SK-N-SH treated with all-trans-retinoic acid at 6 μM for 48 hours (cell line): ENCODE measurements at regions not wholly inside any gene's neighbourhood (a gene's known extent, or its start where the extent isn't known, plus 50 kb on each side); places are given as distances from the start of the nearest gene placed in this dataset.

Source experiments
- ARNTL ChIP-seq: fragments of 450-650 bp; formaldehyde crosslinking; IDR thresholded peaks from 2 replicates; pipeline ENCODE4 v1.5.0; 2020; ENCODE audit warnings: low read depth, mild to moderate bottlenecking, moderate library complexity, borderline replicate concordance
- PPARA ChIP-seq: fragments of 250-450 bp; sonication (Bioruptor Pico); IDR thresholded peaks from 2 replicates; pipeline ENCODE4 v1.5.0; 2020; ENCODE audit warnings: mild to moderate bottlenecking, borderline replicate concordance
- ZNF565 ChIP-seq: fragments of 450-650 bp; formaldehyde crosslinking; conservative IDR thresholded peaks from 2 replicates; pipeline ENCODE4 v1.5.0; 2020; ENCODE audit warnings: low read depth, mild to moderate bottlenecking, moderate library complexity
- ZNF70 ChIP-seq: fragments of 450-650 bp; formaldehyde crosslinking; IDR thresholded peaks from 2 replicates; pipeline ENCODE4 v1.5.0; 2020; ENCODE audit warnings: mild to moderate bottlenecking, moderate library complexity

DNA sequence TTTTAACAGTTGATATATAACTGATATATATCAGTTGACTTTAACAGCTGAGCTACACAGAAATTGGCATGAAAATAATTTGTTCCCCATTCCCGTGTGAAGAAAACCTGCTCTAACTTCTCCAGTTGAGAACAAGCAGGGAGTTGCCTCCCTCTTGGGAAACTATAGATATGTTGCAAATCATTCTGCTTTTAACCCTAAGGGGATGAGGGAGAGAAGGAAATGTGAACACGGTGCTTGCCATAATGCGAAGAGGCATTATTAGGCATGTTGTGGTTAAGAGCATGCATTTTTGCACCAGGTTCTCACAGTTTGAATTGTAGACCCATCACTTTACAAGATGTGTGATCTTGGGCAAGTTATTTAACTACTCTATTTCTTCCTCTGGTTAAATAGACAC lies 453.7 kb downstream of the TENT5A start:
- TF ChIP-seq ZNF70: no peak
- TF ChIP-seq ARNTL (CRISPR knock-in tag): no peak
- TF ChIP-seq PPARA (CRISPR knock-in tag): no peak
- no peak for TF ChIP-seq ZNF565 (CRISPR knock-in tag)
